DND-41 (cell line): ENCODE measurements at regions not wholly inside any gene's neighbourhood (a gene's known extent, or its start where the extent isn't known, plus 50 kb on each side); places are given as distances from the start of the nearest gene placed in this dataset.

Experiments
- ATAC-seq: fragments of 200-7000 bp; cut with Tn5 transposase; 3 replicates; pipeline ENCODE4 v1.9.1; 2021; ENCODE audit warnings: low read depth; ENCODE audit not compliant: insufficient read depth
- DNase-seq: peaks from one replicate; pipeline ENCODE4 v3.0.0-alpha.2; 2020
- H2AFZ ChIP-seq: 2 replicates; pipeline ENCODE4 v1.6.0; 2012; ENCODE audit warnings: low read depth, low read length
- H3K27ac ChIP-seq: 2 replicates; pipeline ENCODE4 v1.5.1; 2012; ENCODE audit warnings: low read length, inconsistent platforms
- H3K27me3 ChIP-seq: fragments of 200-600 bp; sonication (generic); 2 replicates; pipeline ENCODE4 v1.6.0; 2012; ENCODE audit warnings: low read length, mild to moderate bottlenecking, inconsistent platforms; ENCODE audit not compliant: insufficient read depth, poor library complexity
- H3K36me3 ChIP-seq: 2 replicates; pipeline ENCODE4 v1.5.1; 2012; ENCODE audit warnings: low read length, inconsistent platforms; ENCODE audit not compliant: insufficient read depth
- H3K4me1 ChIP-seq: 2 replicates; pipeline ENCODE4 v1.5.1; 2012; ENCODE audit warnings: mild to moderate bottlenecking, low read length; ENCODE audit not compliant: insufficient read depth
- H3K4me2 ChIP-seq: 2 replicates; pipeline ENCODE4 v1.6.0; 2012; ENCODE audit warnings: mild to moderate bottlenecking, moderate library complexity, low read length, inconsistent platforms; ENCODE audit not compliant: insufficient read depth
- H3K4me3 ChIP-seq, 2 experiments: fragments of 200-600 bp in 1 of 2; shearing (Covaris generic) in 1 of 2; 2 replicates each; pipeline ENCODE4 v1.5.1; 2012 to 2016; ENCODE audit warnings: inconsistent platforms in 2 of 2, low read length in 2 of 2, mild to moderate bottlenecking in 2 of 2, low read depth in 1 of 2, moderate library complexity in 1 of 2
- H3K79me2 ChIP-seq: 2 replicates; pipeline ENCODE4 v1.6.0; 2012; ENCODE audit warnings: low read length, inconsistent platforms; ENCODE audit not compliant: insufficient read depth
- H3K9ac ChIP-seq: 2 replicates; pipeline ENCODE4 v1.6.0; 2012; ENCODE audit warnings: low read depth, mild to moderate bottlenecking, inconsistent platforms, low read length, moderate library complexity
- H3K9me3 ChIP-seq: 2 replicates; pipeline ENCODE4 v1.5.1; 2012; ENCODE audit warnings: low read length, moderate library complexity, mild to moderate bottlenecking, inconsistent platforms; ENCODE audit not compliant: insufficient read depth, severe bottlenecking
- H4K20me1 ChIP-seq: 2 replicates; pipeline ENCODE4 v1.6.0; 2012; ENCODE audit warnings: low read length; ENCODE audit not compliant: insufficient read depth
- CTCF ChIP-seq: IDR thresholded peaks from 2 replicates; pipeline ENCODE4 v1.5.1; 2012; ENCODE audit warnings: borderline replicate concordance, low read length, moderate library complexity, mild to moderate bottlenecking; ENCODE audit not compliant: poor library complexity, severe bottlenecking; ENCODE audit errors: extremely low read depth
- EZH2 ChIP-seq: IDR thresholded peaks from 3 replicates; pipeline ENCODE4 v1.6.1; 2012; ENCODE audit warnings: borderline replicate concordance, low read depth, mild to moderate bottlenecking, moderate library complexity, low read length, inconsistent platforms; ENCODE audit not compliant: severe bottlenecking

GRCh38 chr6:112485827-112486212 is 138.7 kb downstream of the RFPL4B start:
- H3K79me2 ChIP-seq: no peaks in the 10 kb centered on the region
- peaks cover 3% of the 10 kb centered on the region for H3K27me3 ChIP-seq
- no peak overlapping the region for H2AFZ ChIP-seq
- H3K9me3 ChIP-seq: no peaks in the 10 kb centered on the region
- no peak for ATAC-seq
- no peaks in the 10 kb centered on the region for H4K20me1 ChIP-seq
- TF ChIP-seq CTCF (no peak), EZH2 (no peak)
- DNase-seq: no peak
- no peaks in the 10 kb centered on the region for H3K4me1 ChIP-seq
- no peak overlapping the region for H3K27ac ChIP-seq
- H3K9ac ChIP-seq: no peak overlapping the region
- no peaks in the 10 kb centered on the region for H3K36me3 ChIP-seq
- H3K4me2 ChIP-seq: no peak overlapping the region
- no peak overlapping the region for H3K4me3 ChIP-seq

DNA sequence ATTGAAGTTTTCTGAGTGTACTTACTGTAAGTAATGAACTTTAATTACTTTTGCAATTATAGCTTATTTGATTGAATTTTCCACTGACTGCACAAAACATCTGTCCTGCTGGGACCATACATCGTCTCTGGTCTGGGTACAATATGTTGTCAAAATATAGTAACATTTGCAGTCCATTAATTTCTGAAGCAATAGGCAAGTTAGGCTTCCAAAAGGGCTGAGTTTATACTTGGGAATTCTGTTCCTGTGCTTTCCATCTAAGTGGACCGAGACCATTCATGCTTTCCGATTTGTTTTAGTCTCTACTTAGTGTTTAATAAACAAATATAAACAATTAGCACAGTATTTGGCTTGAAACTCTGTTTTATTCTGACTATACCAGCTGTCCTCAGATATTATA is 139.3 kb downstream of the RFPL4B start:
- Histone ChIP-seq H2AFZ (no peak overlapping the region), H3K27me3 (peaks cover 3% of the 10 kb centered on the region), H4K20me1 (no peaks in the 10 kb centered on the region), H3K36me3 (no peaks in the 10 kb centered on the region), H3K79me2 (no peaks in the 10 kb centered on the region), H3K9me3 (no peaks in the 10 kb centered on the region), H3K27ac (no peak overlapping the region), H3K4me3 (no peak overlapping the region), H3K4me2 (no peak overlapping the region), H3K4me1 (no peaks in the 10 kb centered on the region), H3K9ac (no peak overlapping the region)
- TF ChIP-seq EZH2: no peak
- DNase-seq (no peak), ATAC-seq (no peak)

- DNase-seq (no peak), ATAC-seq (no peak)
- H2AFZ ChIP-seq: peak overlapping the region; percentile 10; the same call in 1 of the 2 replicates
- H3K9ac ChIP-seq: no peak overlapping the region
- no peaks in the 10 kb centered on the region for H3K79me2 ChIP-seq
- H3K27ac ChIP-seq: no peak overlapping the region
- no peaks in the 10 kb centered on the region for H3K9me3 ChIP-seq
- H3K4me1 ChIP-seq: no peaks in the 10 kb centered on the region
- no peaks in the 10 kb centered on the region for H3K27me3 ChIP-seq
- TF ChIP-seq CTCF (no peak), EZH2 (no peak)
- no peaks in the 10 kb centered on the region for H3K36me3 ChIP-seq
- H3K4me2 ChIP-seq: no peak overlapping the region
- H4K20me1 ChIP-seq: no peaks in the 10 kb centered on the region
- no peak overlapping the region for H3K4me3 ChIP-seq
Observed at GRCh38 chr6:112488238-112488637, 141.1 kb downstream of the RFPL4B start.

DNA sequence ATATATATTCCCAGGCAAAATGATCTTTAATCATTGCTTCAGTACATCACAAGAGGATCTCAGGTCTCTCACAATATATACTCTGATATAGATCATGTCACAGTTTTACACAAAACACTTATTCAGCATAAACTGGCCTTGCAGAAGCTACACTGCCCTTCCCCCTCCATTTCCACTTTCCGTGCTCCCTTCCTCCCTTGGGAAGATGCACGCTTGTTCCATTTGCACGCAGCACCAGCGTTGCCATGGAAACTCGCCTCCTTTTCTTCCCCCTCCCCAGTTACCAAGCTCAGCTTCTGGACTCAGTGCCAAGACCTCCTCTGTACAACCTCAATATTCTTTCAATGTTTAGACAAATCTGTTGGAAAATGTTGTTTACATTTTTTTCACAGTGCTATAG is 154.6 kb downstream of the RFPL4B start:
- no peaks in the 10 kb centered on the region for H3K36me3 ChIP-seq
- DNase-seq: no peak
- TF ChIP-seq EZH2 (no peak), CTCF (no peak)
- no peak overlapping the region for H3K4me2 ChIP-seq
- no peak overlapping the region for H3K9ac ChIP-seq
- no peak for ATAC-seq
- no peaks in the 10 kb centered on the region for H3K4me1 ChIP-seq
- H3K27ac ChIP-seq: no peak overlapping the region
- no peak overlapping the region for H2AFZ ChIP-seq
- no peaks in the 10 kb centered on the region for H3K27me3 ChIP-seq
- H3K4me3 ChIP-seq: no peak overlapping the region
- H3K79me2 ChIP-seq: no peaks in the 10 kb centered on the region
- no peaks in the 10 kb centered on the region for H4K20me1 ChIP-seq
- no peaks in the 10 kb centered on the region for H3K9me3 ChIP-seq
